Bone marrow (tissue), 2 donors: ENCODE measurements at regions not wholly inside any gene's neighbourhood (a gene's known extent, or its start where the extent isn't known, plus 50 kb on each side); places are given as distances from the start of the nearest gene placed in this dataset.
"Not testable (repeated sequence)": the region's sequence is repeated elsewhere in the genome, so short reads cannot be mapped to it uniquely, and the experiment has no call there.

Experiments
- DNase-seq, 2 donors: peaks; one replicate each; lab custom pipeline; 2025; lab: John Stamatoyannopoulos, UW

DNA sequence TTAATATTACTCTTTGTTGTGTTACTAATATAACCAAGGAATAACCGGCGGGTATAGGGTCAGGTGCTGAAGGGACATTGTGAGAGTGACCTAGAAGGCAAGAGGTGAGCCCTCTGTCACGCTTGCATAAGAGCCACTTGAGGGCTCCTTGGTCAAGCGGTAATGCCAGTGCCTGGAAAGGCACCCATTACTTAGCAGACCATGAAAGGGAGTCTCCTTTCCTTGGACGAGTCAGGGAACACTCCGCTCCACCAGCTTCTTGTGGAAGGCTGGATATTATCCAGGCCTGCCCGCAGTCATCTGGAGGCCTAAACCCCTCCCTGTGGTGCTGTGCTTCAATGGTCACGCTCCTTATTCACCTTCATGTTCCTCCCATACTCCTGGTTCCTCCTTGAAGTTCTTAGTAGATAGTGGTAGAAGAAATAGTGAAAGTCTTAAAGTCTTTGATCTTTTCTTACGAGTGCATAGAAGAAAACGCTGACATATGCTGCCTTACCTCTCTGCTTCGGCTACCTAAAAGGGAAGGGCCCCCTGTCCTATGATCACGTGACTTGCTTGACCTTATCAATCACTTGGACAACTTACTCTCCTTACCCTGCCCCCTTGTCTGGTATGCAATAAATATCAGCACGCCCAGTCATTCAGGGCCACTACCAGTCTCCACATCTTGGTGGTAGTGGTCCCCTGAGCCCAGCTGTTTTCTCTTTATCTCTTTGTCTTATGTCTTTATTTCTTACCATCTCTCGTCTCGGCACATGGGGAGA is 59.6 kb upstream of the DMRTB1 start:
- DNase-seq = not testable (repeated sequence)

DNA sequence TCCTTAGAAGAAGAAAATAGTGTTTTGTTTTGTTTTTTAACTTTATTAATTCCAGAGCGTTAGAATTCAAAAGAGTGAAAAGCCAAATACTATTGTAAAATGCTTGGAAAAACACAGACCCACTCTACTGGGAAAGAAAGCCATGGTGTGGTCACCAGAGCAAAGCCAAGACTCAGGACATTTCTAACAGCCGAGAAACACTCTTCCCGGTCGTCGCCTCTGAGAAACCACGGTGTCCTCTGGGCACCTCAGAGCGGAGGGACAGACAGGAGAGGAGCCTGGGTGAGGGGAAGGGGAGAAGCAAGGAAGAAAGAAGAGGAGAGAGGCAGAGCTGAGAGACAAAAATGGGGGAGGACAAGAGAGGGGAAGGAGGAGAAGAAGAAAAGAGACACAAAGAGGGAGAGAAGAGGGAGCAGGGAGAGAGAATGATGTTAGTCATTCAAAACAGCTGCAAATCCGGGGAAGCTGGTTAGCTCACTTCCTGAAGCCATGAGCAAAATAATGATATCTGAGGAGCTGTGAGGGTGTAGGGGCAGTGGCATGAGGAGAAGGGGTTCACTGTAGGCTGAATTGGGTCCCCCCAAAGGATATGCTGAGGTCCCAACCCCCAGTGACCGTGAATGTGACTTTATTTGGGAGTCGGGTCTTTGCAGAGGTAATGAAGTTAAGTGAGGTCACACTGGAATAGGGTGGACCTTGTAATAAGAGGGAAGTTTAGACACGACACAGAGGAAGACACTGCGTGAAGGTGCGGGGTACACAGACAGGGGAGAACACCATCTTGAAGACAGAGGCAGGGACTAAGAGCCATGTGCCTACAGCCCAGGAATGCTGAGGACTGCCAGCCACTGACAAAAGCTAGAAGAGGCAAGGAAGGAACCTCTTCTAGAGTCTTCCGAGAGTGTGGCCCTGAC is 58.2 kb upstream of the DMRTB1 start:
- DNase-seq = no peak

DNA sequence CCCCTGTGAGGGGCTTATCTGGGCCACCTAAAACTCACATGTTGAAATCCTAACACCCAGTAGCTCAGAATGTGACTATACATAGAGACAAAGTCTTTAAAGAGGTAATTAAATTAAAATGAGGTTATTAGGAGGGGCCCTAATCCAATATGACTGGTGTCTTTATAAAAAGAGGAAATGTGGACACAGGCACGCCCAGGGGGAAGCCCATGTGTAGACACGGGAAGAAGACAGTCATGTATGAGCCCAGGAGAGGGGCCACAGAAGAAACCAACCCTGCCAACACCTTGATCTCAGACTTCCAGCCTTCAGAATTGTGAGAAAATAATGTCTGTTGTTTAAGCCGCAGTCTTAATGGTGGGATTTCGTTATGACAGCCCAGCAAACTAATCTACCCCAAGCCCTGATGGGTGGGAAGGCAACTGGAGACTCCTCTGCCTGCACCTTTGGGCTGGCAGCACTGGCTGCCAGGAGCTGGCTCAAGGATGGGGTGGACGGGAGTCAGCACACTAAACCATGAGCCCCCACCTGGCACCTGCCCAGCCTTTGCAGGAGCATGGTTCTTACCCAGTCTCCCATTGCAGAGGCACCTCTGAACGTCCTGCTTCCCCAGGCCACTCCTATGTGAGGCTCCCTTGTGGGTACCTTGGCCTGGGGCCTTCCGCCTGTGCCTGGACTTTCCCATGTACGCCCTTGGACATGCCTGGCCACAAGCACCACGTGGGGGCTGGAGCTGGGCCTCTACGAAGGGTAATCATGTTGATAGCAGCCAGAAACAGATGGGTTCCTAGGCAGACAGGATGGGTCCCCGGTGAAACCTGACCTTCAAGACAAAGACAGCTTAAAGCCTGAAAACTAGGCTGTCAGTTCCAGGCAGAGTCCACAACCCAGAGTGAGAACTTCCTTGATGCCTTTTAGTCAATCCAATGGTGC is 57.1 kb upstream of the DMRTB1 start:
- no peak for DNase-seq

DNA sequence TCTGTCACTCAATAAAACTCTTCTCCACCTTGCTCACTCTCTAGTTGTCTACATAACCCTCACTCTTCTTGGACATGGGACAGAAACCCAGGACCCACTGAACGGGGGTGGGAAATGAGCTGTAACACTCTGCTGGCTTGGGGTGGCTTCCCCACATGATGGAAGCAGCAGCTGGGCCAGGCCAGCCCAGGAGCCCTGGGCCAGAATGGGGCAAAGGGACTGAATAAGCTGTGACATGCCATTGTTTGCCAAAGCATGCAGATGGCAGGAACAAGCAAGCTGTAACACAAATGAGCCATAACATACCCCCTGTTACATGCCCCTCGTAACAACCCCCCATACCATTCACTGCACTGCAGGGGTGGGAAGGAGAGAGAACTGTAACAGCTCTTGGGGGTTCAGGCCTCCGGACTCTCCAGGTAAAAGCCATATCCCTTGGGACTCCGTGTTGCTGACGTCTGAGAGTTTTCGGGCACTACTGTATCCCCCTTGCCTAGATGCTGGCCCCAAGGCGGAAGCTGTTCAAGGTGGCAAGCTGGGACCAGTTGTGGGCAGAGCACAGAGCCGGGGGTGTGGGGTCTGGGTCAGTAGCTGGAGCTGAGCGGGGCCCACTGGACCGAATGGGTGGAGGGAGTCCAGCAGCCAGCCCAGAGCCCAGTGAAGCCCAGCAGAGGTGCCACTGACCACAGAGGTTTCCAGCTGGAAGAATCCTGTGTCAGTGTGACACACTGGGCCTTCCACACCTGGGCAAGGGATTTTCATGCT is 56.1 kb upstream of the DMRTB1 start:
- DNase-seq = no peak

DNA sequence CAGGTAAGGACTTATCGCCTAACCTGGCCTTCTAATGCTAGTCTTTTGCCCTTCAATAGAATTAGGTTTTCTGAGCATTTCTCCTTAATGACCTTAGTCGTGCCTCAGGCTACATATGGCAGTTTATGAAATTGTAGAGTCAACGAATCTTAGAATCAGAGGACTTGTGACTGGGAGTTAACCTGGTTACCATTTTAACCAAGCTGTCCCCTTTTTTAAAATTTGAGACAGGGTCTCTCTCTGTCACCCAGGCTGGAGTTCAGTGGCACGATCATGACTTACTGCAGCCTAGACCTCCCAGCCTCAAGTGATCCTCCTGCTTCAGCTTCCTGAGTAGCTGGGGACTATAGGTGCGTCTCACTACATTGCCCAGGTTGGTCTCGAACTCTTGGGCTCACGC is 53.5 kb upstream of the DMRTB1 start:
- DNase-seq = no peak

DNA sequence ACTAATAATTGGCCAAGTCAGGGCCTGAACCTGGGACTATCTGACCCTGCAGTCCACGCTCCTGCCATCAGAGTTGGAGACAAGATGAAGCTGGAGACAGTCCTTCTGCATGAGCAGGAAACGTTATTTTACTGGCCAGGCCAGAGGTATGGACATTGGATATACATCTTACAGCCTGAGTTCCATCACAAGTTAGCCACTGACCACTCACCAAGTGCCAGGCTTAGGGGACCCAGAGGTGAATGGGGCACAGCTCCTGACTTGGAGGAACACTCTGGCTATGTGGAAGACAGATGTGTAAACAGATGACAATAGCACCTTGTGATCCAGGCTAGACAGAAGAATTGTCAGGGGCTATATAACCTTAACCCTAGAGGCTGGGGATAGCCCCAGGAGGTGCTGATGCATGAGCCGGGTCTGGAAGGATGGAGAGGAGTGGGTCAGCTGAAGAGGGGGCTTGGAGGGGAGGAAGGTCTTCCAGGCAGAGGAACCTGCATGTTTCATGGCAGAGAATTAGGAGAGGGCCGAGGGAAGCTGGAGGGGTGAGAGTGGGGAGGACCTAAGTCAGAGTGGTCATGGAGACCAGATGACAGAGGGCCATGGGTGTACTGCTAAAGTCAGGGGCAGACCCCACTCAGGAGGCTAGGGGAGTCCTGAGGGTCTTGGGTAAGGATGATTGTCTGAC is 52.5 kb upstream of the DMRTB1 start:
- no peak for DNase-seq

DNA sequence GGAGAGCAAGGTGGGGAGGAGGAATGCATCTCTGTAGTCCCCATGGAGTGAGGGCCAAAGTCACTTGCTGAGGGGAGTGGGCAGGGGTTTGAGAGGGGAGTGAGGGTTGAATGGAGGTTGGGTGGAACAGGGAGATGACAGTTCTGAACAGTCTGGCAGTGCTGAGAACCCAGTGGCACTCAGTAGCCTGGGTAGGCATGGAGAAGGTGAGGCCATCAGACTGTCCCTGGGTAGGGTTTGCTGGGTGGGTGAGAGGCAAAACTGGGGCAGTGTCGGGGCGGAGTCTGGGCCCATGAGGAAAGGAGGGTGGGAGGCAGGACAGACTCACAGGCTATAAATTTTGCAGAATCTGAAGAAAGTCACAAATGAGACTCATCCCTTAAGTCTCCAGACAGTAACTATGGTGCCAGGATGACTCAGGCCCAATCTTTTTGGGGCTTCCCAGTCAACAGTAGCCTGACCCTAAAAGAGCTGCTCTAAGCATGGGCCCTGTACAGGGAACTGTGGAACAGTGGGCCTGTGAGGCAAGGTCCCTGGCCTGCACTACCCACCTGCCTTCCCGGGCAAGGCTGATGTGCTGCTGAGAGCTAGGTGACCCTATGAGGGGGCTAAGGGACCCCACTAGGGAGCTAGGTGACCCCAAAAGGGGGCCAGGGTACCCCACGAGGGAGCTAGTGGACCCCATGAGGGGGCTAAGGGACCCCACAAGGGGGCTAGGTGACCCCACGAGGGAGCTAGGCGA is 51.0 kb upstream of the DMRTB1 start:
- DNase-seq = no peak

DNA sequence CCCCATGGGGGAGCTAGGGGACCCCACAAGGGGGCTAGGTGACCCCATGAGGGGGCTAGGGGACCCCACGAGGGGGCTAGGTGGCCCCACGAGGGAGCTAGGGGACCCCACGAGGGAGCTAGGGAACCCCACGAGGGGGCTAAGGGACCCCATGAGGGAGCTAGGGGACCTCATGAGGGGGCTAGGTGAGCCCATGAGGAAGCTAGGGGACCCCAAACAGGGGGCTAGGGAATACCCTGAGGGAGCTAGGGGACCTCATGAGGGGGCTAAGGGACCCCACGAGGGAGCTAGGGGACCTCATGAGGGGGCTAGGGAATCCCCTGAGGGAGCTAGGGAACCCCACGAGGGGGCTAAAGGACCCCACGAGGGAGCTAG is 50.5 kb upstream of the DMRTB1 start:
- DNase-seq = no peak

DNA sequence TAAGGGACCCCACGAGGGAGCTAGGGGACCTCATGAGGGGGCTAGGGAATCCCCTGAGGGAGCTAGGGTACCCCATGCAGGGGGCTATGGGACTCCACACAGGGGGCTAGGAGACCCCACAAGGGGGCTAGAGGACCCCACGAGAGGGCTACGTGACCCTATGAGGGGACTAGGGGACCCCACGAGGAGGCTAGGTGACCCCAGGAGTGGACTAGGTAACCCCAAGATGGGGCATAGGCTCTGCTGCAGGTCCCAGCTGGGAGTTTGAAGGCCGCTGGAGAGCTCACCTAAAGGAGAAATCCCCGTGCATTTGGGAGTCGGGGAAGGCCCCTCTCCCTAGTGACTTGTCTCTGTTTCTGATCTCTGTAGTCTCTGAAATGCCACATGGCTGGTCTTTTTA is 50.0 kb upstream of the DMRTB1 start:
- DNase-seq = no peak
